HG02798 (cell line): ENCODE measurements at regions not wholly inside any gene's neighbourhood (a gene's known extent, or its start where the extent isn't known, plus 50 kb on each side); places are given as distances from the start of the nearest gene placed in this dataset.
"Not testable (repeated sequence)": the region's sequence is repeated elsewhere in the genome, so short reads cannot be mapped to it uniquely, and the experiment has no call there.

Experiments used
- ATAC-seq: cut with Tn5 transposase; IDR thresholded peaks from one replicate; pipeline ENCODE4 v1.9.1; 2021; ENCODE audit warnings: mild to moderate bottlenecking; ENCODE audit not compliant: unreplicated experiment, poor library complexity

- ATAC-seq, result no peak
These were observed 247.6 kb downstream of the CBLL2 start for GRCh38 chrX:22520128-22520828.

- ATAC-seq, result peak; percentile 97
These were observed 253.6 kb downstream of the CBLL2 start for GRCh38 chrX:22526339-22526738.

- no peak for ATAC-seq
These were observed 254.6 kb downstream of the CBLL2 start for GRCh38 chrX:22527302-22527701.

- no peak for ATAC-seq
These were observed 261.2 kb downstream of the CBLL2 start for GRCh38 chrX:22533898-22534297.

- no peak for ATAC-seq
These were observed 261.9 kb downstream of the CBLL2 start for GRCh38 chrX:22534643-22535042.

- ATAC-seq, result no peak
These were observed 264.1 kb downstream of the CBLL2 start for GRCh38 chrX:22536746-22537304.

- no peak for ATAC-seq
These were observed 265.9 kb downstream of the CBLL2 start for GRCh38 chrX:22538580-22538979.

- ATAC-seq, result no peak
These were observed 269.2 kb downstream of the CBLL2 start for GRCh38 chrX:22541926-22542325.

GRCh38 chrX:22542641-22543040, 269.9 kb downstream of the CBLL2 start:
- no peak for ATAC-seq

GRCh38 chrX:22559506-22559905, 286.8 kb downstream of the CBLL2 start:
- no peak for ATAC-seq

GRCh38 chrX:22575161-22575845, 302.6 kb downstream of the CBLL2 start:
- no peak for ATAC-seq

GRCh38 chrX:22577181-22577580, 304.5 kb downstream of the CBLL2 start:
- no peak for ATAC-seq

- ATAC-seq, result peak; percentile 84
These were observed 313.1 kb downstream of the CBLL2 start for GRCh38 chrX:22585831-22586230.

GRCh38 chrX:22589845-22590244, 317.1 kb downstream of the CBLL2 start:
- ATAC-seq, result no peak

GRCh38 chrX:22594766-22595165, 322.1 kb downstream of the CBLL2 start:
- no peak for ATAC-seq

GRCh38 chrX:22603060-22603459, 330.3 kb downstream of the CBLL2 start:
- no peak for ATAC-seq

GRCh38 chrX:22609452-22609851, 336.7 kb downstream of the CBLL2 start:
- ATAC-seq, result not testable (repeated sequence)

GRCh38 chrX:22616867-22617266, 344.2 kb downstream of the CBLL2 start:
- no peak for ATAC-seq

GRCh38 chrX:22627576-22627975, 354.9 kb downstream of the CBLL2 start:
- no peak for ATAC-seq

GRCh38 chrX:22628275-22628674, 355.6 kb downstream of the CBLL2 start:
- no peak for ATAC-seq

GRCh38 chrX:22629105-22629725, 356.5 kb downstream of the CBLL2 start:
- no peak for ATAC-seq
